PC-9 (cell line): ENCODE measurements at regions not wholly inside any gene's neighbourhood (a gene's known extent, or its start where the extent isn't known, plus 50 kb on each side); places are given as distances from the start of the nearest gene placed in this dataset.

Source experiments
- CTCF ChIP-seq: fragments of 200-600 bp; sonication (generic); conservative IDR thresholded peaks from 2 replicates; pipeline ENCODE4 v1.6.1; 2017; ENCODE audit warnings: mixed run types, antibody characterized with exemption, mild to moderate bottlenecking, moderate library complexity
- EZH2 ChIP-seq: fragments of 200-600 bp; sonication (generic); IDR thresholded peaks from 2 replicates; pipeline ENCODE4 v1.8.0; 2017; ENCODE audit warnings: antibody characterized with exemption, low read depth

- TF ChIP-seq CTCF (no peak), EZH2 (no peak)
These were observed 117.7 kb downstream of the BAMBI start for GRCh38 chr10:28794986-28795385.
